ENCODE measurements at regions not wholly inside any gene's neighbourhood (a gene's known extent, or its start where the extent isn't known, plus 50 kb on each side); places are given as distances from the start of the nearest gene placed in this dataset.
"Not testable (repeated sequence)": the region's sequence is repeated elsewhere in the genome, so short reads cannot be mapped to it uniquely, and the experiment has no call there.

DNA sequence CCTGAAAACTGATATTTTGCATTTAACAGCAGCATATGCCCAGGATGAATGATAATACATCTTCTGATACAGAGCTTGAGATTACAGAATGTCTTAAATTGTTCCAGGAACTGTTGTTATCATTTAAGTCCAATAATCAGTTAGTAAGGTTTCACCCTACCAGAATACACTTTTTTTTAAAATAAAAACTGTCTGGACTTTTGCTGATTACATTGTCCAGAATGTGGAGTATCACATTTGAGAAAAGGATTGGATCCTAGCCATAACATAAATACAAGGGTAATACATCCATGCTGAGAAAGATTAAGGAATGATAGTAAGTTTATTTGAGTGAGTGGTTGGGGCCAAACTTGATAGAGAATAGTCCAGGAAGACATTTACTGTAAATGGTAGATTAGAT lies 71.0 kb downstream of the SEPTIN7 start:
- no peak overlapping the region for H3K4me3 ChIP-seq (ENCODE audit: low read depth, low read length)
- no peak for DNase-seq (ENCODE audit: low read depth)
- TF ChIP-seq CTCF (conservative IDR thresholded peaks at IDR 0.05; ENCODE audit: low read depth, low read length) = no peak

- TF ChIP-seq CTCF (conservative IDR thresholded peaks at IDR 0.05; ENCODE audit: low read depth, low read length) = no peak
- no peak overlapping the region for H3K4me3 ChIP-seq (ENCODE audit: low read depth, low read length)
- DNase-seq (ENCODE audit: low read depth) = no peak
These were observed 74.0 kb downstream of the SEPTIN7 start for GRCh38 chr7:35874886-35875285.

GRCh38 chr7:35875292-35875691 lies 74.4 kb downstream of the SEPTIN7 start:
- no peak for DNase-seq (ENCODE audit: low read depth)
- TF ChIP-seq CTCF (conservative IDR thresholded peaks at IDR 0.05; ENCODE audit: low read depth, low read length) = no peak
- H3K4me3 ChIP-seq (ENCODE audit: low read depth, low read length) = no peak overlapping the region

DNA sequence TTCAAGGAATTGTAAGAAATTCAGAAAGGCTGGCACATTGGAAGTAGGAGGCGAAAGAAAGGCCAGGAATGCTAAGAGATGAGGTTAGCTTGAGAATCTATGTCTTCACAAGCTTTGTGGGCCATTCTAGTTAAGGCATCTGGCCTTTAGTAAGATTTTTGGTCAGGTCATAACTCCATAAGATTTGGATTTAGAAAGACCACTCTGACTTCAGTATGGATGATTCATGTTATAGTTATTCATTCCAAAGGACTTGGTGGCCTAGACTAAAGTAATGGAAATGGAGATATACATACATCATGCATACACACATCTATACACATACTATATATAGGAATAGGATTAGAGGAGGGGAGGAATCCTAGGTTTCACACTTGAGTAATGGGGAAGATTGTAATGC lies 77.5 kb downstream of the SEPTIN7 start:
- no peak overlapping the region for H3K4me3 ChIP-seq (ENCODE audit: low read depth, low read length)
- no peak for DNase-seq (ENCODE audit: low read depth)
- TF ChIP-seq CTCF (conservative IDR thresholded peaks at IDR 0.05; ENCODE audit: low read depth, low read length) = no peak

GRCh38 chr7:35887430-35887829 lies 86.6 kb downstream of the SEPTIN7 start:
- H3K4me3 ChIP-seq (ENCODE audit: low read depth, low read length); DNase-seq (ENCODE audit: low read depth): not testable (repeated sequence)

DNA sequence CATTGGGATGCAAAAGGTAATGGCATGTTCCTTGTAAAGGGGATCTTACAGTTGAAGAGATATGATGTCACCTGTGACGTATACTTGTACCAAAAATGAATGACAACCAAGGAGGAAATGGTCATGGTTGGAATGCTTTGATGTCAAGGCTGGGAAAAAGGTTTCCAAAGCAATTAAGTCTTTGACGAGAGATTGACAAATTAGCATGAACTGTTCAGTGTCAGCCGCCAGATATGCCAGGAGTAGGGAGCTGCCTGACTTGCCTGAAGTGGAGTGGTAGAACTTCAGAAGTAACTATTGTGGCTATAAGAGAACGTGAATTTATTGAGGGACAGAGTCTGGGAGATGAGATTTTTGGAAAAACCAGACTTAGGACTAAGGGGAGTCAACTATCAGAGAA lies 88.1 kb downstream of the SEPTIN7 start:
- no peak for TF ChIP-seq CTCF (conservative IDR thresholded peaks at IDR 0.05; ENCODE audit: low read depth, low read length)
- no peak overlapping the region for H3K4me3 ChIP-seq (ENCODE audit: low read depth, low read length)
- DNase-seq (ENCODE audit: low read depth) = no peak

- H3K4me3 ChIP-seq (ENCODE audit: low read depth, low read length) = no peak overlapping the region
- DNase-seq (ENCODE audit: low read depth) = no peak
- TF ChIP-seq CTCF (conservative IDR thresholded peaks at IDR 0.05; ENCODE audit: low read depth, low read length) = no peak
These were observed 89.0 kb downstream of the SEPTIN7 start for GRCh38 chr7:35889870-35890269.
